ENCODE measurements at regions not wholly inside any gene's neighbourhood (a gene's known extent, or its start where the extent isn't known, plus 50 kb on each side); places are given as distances from the start of the nearest gene placed in this dataset.

GRCh38 chr11:105273660-105274280, 134.2 kb upstream of the CARD18 start:
- ChIA-PET POLR2A (no interaction called here), CTCF (no interaction called here)
- H3K27ac Mint-ChIP-seq (ENCODE audit: low read depth, unreplicated experiment): no peak overlapping the region
- peaks cover 4% of the 10 kb centered on the region for H3K9me3 Mint-ChIP-seq (ENCODE audit: unreplicated experiment)
- H3K4me1 Mint-ChIP-seq (ENCODE audit: insufficient read depth, unreplicated experiment): no peaks in the 10 kb centered on the region
- no peaks in the 10 kb centered on the region for H3K27me3 Mint-ChIP-seq (ENCODE audit: insufficient read depth, unreplicated experiment)
- no peak for DNase-seq (ENCODE audit: unreplicated experiment)
- BruUV-seq (replicated peaks): no TSS peak
- no peak for TF ChIP-seq CTCF (IDR thresholded peaks at IDR 0.05; ENCODE audit: unreplicated experiment)
- H3K4me3 Mint-ChIP-seq (ENCODE audit: unreplicated experiment): no peak overlapping the region
- intact Hi-C loops (cut with micrococcal nuclease): no loop called here
- no peaks in the 10 kb centered on the region for H3K36me3 Mint-ChIP-seq (ENCODE audit: insufficient read depth, unreplicated experiment)

- no peak for TF ChIP-seq CTCF (IDR thresholded peaks at IDR 0.05; ENCODE audit: unreplicated experiment)
- ChIA-PET POLR2A (no interaction called here), CTCF (no interaction called here)
- intact Hi-C loops (cut with micrococcal nuclease): no loop called here
- Mint-ChIP-seq H3K9me3 (ENCODE audit: unreplicated experiment) (peaks cover 4% of the 10 kb centered on the region), H3K4me1 (ENCODE audit: insufficient read depth, unreplicated experiment) (no peaks in the 10 kb centered on the region), H3K4me3 (ENCODE audit: unreplicated experiment) (no peak overlapping the region), H3K36me3 (ENCODE audit: insufficient read depth, unreplicated experiment) (no peaks in the 10 kb centered on the region), H3K27ac (ENCODE audit: low read depth, unreplicated experiment) (no peak overlapping the region), H3K27me3 (ENCODE audit: insufficient read depth, unreplicated experiment) (no peaks in the 10 kb centered on the region)
- no peak for DNase-seq (ENCODE audit: unreplicated experiment)
- no TSS peak for BruUV-seq (replicated peaks)
These were observed 130.3 kb upstream of the CARD18 start for GRCh38 chr11:105269862-105270261.

DNA sequence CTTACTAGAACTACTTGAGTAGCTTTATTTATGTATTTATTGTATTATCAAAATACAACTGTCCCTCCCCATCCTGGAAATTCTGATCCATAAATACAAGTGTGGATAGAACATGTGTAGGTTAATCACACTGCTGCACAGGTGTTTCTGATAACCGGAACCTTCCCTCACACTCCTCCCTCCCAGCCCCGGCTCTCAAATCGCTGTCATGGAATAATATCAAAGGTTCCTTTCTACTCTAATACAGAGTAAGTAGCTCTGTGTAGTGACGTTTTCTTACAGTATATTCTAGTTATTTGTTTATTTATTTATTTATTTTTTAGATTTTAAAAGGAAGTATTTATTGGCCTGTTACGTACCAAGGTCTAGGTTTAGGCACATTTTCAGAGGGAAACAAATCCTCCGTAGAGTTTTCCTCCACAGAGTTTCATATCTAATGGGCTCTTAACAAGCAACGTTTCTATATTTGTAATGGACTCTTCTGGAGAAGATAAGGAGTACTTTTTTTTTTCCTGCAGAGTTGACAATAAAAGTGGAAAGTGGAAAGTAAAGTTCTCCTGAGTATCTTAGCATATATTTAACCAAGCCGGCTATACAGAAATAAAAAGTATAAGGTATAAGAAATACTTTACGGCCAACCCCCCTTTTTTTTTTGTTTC, 129.0 kb upstream of the CARD18 start:
- TF ChIP-seq CTCF (IDR thresholded peaks at IDR 0.05; ENCODE audit: unreplicated experiment): no peak
- BruUV-seq (replicated peaks): no TSS peak
- Mint-ChIP-seq H3K27ac (ENCODE audit: low read depth, unreplicated experiment) (no peak overlapping the region), H3K4me1 (ENCODE audit: insufficient read depth, unreplicated experiment) (no peaks in the 10 kb centered on the region), H3K4me3 (ENCODE audit: unreplicated experiment) (no peak overlapping the region), H3K36me3 (ENCODE audit: insufficient read depth, unreplicated experiment) (no peaks in the 10 kb centered on the region), H3K9me3 (ENCODE audit: unreplicated experiment) (peaks cover 4% of the 10 kb centered on the region), H3K27me3 (ENCODE audit: insufficient read depth, unreplicated experiment) (no peaks in the 10 kb centered on the region)
- CTCF ChIA-PET: interaction anchor here (0.6 kb wide), 1 partner anchor 603 kb away, joined by 3 read pairs; no protein-coding TSS in a partner anchor
- DNase-seq (ENCODE audit: unreplicated experiment): no peak
- POLR2A ChIA-PET: interaction anchor here (0.6 kb wide), 1 partner anchor 259 kb away, joined by 3 read pairs; no protein-coding TSS in a partner anchor
- intact Hi-C loops (cut with micrococcal nuclease): no loop called here

DNA sequence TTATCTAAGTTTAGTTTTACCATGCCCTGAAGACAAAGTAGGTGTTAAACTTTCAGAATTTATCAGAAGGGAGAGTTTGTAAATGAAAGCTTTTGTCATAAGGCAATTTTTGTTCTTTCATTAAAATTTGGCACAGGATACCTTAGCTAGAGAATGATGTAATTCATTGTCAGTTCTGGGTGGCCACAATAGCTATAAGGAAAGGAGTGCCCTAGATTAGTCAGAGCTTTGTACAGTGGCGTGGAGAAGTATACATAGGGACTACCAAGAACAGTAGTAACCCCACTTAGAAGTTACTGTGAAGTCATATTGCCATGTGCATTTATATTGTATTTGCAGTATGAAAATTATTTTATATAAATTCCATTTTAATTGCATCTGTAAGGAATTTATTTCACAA, 126.3 kb upstream of the CARD18 start:
- ChIA-PET POLR2A (interaction anchor here (0.5 to 0.6 kb wide), 2 partner anchors 21 to 1128 kb away, joined by 3 read pairs; no protein-coding TSS in a partner anchor), CTCF (interaction anchor here (0.6 kb wide), 1 partner anchor 1008 kb away, joined by 3 read pairs; no protein-coding TSS in a partner anchor)
- TF ChIP-seq CTCF (IDR thresholded peaks at IDR 0.05; ENCODE audit: unreplicated experiment): no peak
- Mint-ChIP-seq H3K4me3 (ENCODE audit: unreplicated experiment) (no peak overlapping the region), H3K27me3 (ENCODE audit: insufficient read depth, unreplicated experiment) (no peaks in the 10 kb centered on the region), H3K9me3 (ENCODE audit: unreplicated experiment) (no peaks in the 10 kb centered on the region), H3K27ac (ENCODE audit: low read depth, unreplicated experiment) (no peak overlapping the region), H3K36me3 (ENCODE audit: insufficient read depth, unreplicated experiment) (no peaks in the 10 kb centered on the region), H3K4me1 (ENCODE audit: insufficient read depth, unreplicated experiment) (no peaks in the 10 kb centered on the region)
- DNase-seq (ENCODE audit: unreplicated experiment): peak; percentile 69
- intact Hi-C loops (cut with micrococcal nuclease): no loop called here
- BruUV-seq (replicated peaks): no TSS peak
